Activated naive CD8-positive, alpha-beta T cell (primary cell): ENCODE measurements at regions not wholly inside any gene's neighbourhood (a gene's known extent, or its start where the extent isn't known, plus 50 kb on each side); places are given as distances from the start of the nearest gene placed in this dataset.
"Not testable (repeated sequence)": the region's sequence is repeated elsewhere in the genome, so short reads cannot be mapped to it uniquely, and the experiment has no call there.

Experiments
- H3K27ac Mint-ChIP-seq: one replicate; pipeline ENCODE4 v1.8.0; 2021; ENCODE audit warnings: mixed read lengths
- H3K27me3 Mint-ChIP-seq: one replicate; pipeline ENCODE4 v1.8.0; 2021; ENCODE audit warnings: mixed read lengths
- H3K36me3 Mint-ChIP-seq: one replicate; pipeline ENCODE4 v1.8.0; 2021; ENCODE audit warnings: mixed read lengths
- H3K4me1 Mint-ChIP-seq: one replicate; pipeline ENCODE4 v1.8.0; 2021; ENCODE audit warnings: low read depth, mixed read lengths
- H3K4me3 Mint-ChIP-seq: one replicate; pipeline ENCODE4 v1.8.0; 2021; ENCODE audit warnings: mild to moderate bottlenecking, mixed read lengths
- H3K9me3 Mint-ChIP-seq: one replicate; pipeline ENCODE4 v1.8.0; 2021; ENCODE audit warnings: low read depth, mixed read lengths

- Mint-ChIP-seq H3K9me3 (no peaks in the 10 kb centered on the region), H3K27me3 (no peaks in the 10 kb centered on the region), H3K4me1 (peaks cover 4% of the 10 kb centered on the region), H3K4me3 (no peak overlapping the region), H3K36me3 (no peaks in the 10 kb centered on the region), H3K27ac (no peak overlapping the region)
Observed at GRCh38 chr5:18761801-18762200, 1127.5 kb downstream of the TAF11L14 start.

- Mint-ChIP-seq H3K4me3 (no peak overlapping the region), H3K9me3 (no peaks in the 10 kb centered on the region), H3K36me3 (no peaks in the 10 kb centered on the region), H3K4me1 (peaks cover 4% of the 10 kb centered on the region), H3K27me3 (peaks cover under 1% of the 10 kb centered on the region), H3K27ac (no peak overlapping the region)
Observed at GRCh38 chr5:18764161-18764560, 1129.9 kb downstream of the TAF11L14 start.

GRCh38 chr5:18765304-18765703, 1131.0 kb downstream of the TAF11L14 start:
- Mint-ChIP-seq H3K27me3 (peaks cover 1% of the 10 kb centered on the region), H3K27ac (no peak overlapping the region), H3K4me1 (peaks cover 4% of the 10 kb centered on the region), H3K9me3 (no peaks in the 10 kb centered on the region), H3K36me3 (no peaks in the 10 kb centered on the region), H3K4me3 (no peak overlapping the region)

- Mint-ChIP-seq H3K27ac (no peak overlapping the region), H3K36me3 (no peaks in the 10 kb centered on the region), H3K9me3 (no peaks in the 10 kb centered on the region), H3K4me1 (no peaks in the 10 kb centered on the region), H3K4me3 (no peak overlapping the region), H3K27me3 (peaks cover 1% of the 10 kb centered on the region)
Observed at GRCh38 chr5:18771097-18771610, 1136.9 kb downstream of the TAF11L14 start.

- Mint-ChIP-seq H3K27me3 (peaks cover 1% of the 10 kb centered on the region), H3K4me3 (no peak overlapping the region), H3K9me3 (no peaks in the 10 kb centered on the region), H3K4me1 (no peaks in the 10 kb centered on the region), H3K27ac (no peak overlapping the region), H3K36me3 (no peaks in the 10 kb centered on the region)
Observed at GRCh38 chr5:18772475-18772874, 1138.2 kb downstream of the TAF11L14 start.

- Mint-ChIP-seq H3K27ac (no peak overlapping the region), H3K4me1 (no peaks in the 10 kb centered on the region), H3K9me3 (no peaks in the 10 kb centered on the region), H3K36me3 (no peaks in the 10 kb centered on the region), H3K27me3 (no peaks in the 10 kb centered on the region), H3K4me3 (no peak overlapping the region)
Observed at GRCh38 chr5:18778225-18778624, 1144.0 kb downstream of the TAF11L14 start.

GRCh38 chr5:18789218-18789998, 1155.1 kb downstream of the TAF11L14 start:
- Mint-ChIP-seq H3K27me3 (no peaks in the 10 kb centered on the region), H3K9me3 (no peaks in the 10 kb centered on the region), H3K4me1 (no peaks in the 10 kb centered on the region), H3K36me3 (no peaks in the 10 kb centered on the region), H3K4me3 (no peak overlapping the region), H3K27ac (no peak overlapping the region)

GRCh38 chr5:18792145-18792544, 1157.9 kb downstream of the TAF11L14 start:
- H3K4me3 Mint-ChIP-seq: no peak overlapping the region
- no peak overlapping the region for H3K27ac Mint-ChIP-seq
- no peaks in the 10 kb centered on the region for H3K27me3 Mint-ChIP-seq
- no peaks in the 10 kb centered on the region for H3K9me3 Mint-ChIP-seq
- H3K4me1 Mint-ChIP-seq: no peaks in the 10 kb centered on the region
- H3K36me3 Mint-ChIP-seq: no peaks in the 10 kb centered on the region

- H3K27ac Mint-ChIP-seq: no peak overlapping the region
- H3K4me1 Mint-ChIP-seq: no peaks in the 10 kb centered on the region
- H3K9me3 Mint-ChIP-seq: no peaks in the 10 kb centered on the region
- H3K4me3 Mint-ChIP-seq: no peak overlapping the region
- no peaks in the 10 kb centered on the region for H3K36me3 Mint-ChIP-seq
- no peaks in the 10 kb centered on the region for H3K27me3 Mint-ChIP-seq
Observed at GRCh38 chr5:18797222-18797621, 1163.0 kb downstream of the TAF11L14 start.

GRCh38 chr5:18798058-18798457, 1163.8 kb downstream of the TAF11L14 start:
- Mint-ChIP-seq H3K4me1 (no peaks in the 10 kb centered on the region), H3K4me3 (no peak overlapping the region), H3K27me3 (no peaks in the 10 kb centered on the region), H3K27ac (no peak overlapping the region), H3K36me3 (no peaks in the 10 kb centered on the region), H3K9me3 (no peaks in the 10 kb centered on the region)

GRCh38 chr5:18799482-18800128, 1165.3 kb downstream of the TAF11L14 start:
- Mint-ChIP-seq H3K9me3 (no peaks in the 10 kb centered on the region), H3K36me3 (no peaks in the 10 kb centered on the region), H3K27ac (no peak overlapping the region), H3K27me3 (no peaks in the 10 kb centered on the region), H3K4me3 (no peak overlapping the region), H3K4me1 (no peaks in the 10 kb centered on the region)

- Mint-ChIP-seq H3K27me3 (no peaks in the 10 kb centered on the region), H3K4me3 (no peak overlapping the region), H3K36me3 (no peaks in the 10 kb centered on the region), H3K27ac (no peak overlapping the region), H3K9me3 (no peaks in the 10 kb centered on the region), H3K4me1 (no peaks in the 10 kb centered on the region)
Observed at GRCh38 chr5:18800293-18801025, 1166.2 kb downstream of the TAF11L14 start.

GRCh38 chr5:18801413-18801812, 1167.2 kb downstream of the TAF11L14 start:
- H3K4me1 Mint-ChIP-seq: not testable (repeated sequence)

GRCh38 chr5:18802336-18802735, 1168.1 kb downstream of the TAF11L14 start:
- Mint-ChIP-seq H3K27me3 (no peaks in the 10 kb centered on the region), H3K4me1 (no peaks in the 10 kb centered on the region), H3K9me3 (no peaks in the 10 kb centered on the region), H3K4me3 (no peak overlapping the region), H3K36me3 (no peaks in the 10 kb centered on the region), H3K27ac (no peak overlapping the region)

More at GRCh38 chr5:18801413-18801812, 1167.2 kb downstream of the TAF11L14 start:
- not testable (repeated sequence) for H3K36me3 Mint-ChIP-seq, H3K4me3 Mint-ChIP-seq, H3K27ac Mint-ChIP-seq, H3K9me3 Mint-ChIP-seq, H3K27me3 Mint-ChIP-seq

- no peaks in the 10 kb centered on the region for H3K4me1 Mint-ChIP-seq
- H3K36me3 Mint-ChIP-seq: no peaks in the 10 kb centered on the region
- H3K27me3 Mint-ChIP-seq: no peaks in the 10 kb centered on the region
- H3K27ac Mint-ChIP-seq: no peak overlapping the region
- H3K9me3 Mint-ChIP-seq: no peaks in the 10 kb centered on the region
- no peak overlapping the region for H3K4me3 Mint-ChIP-seq
Observed at GRCh38 chr5:18805376-18805775, 1171.1 kb downstream of the TAF11L14 start.
